HFFc6 (cell line): ENCODE measurements at regions not wholly inside any gene's neighbourhood (a gene's known extent, or its start where the extent isn't known, plus 50 kb on each side); places are given as distances from the start of the nearest gene placed in this dataset.

ENCODE experiments used
- DNase-seq: peaks from one replicate; pipeline ENCODE4 v3.0.0-alpha.2; 2018
- H3K27ac Mint-ChIP-seq: 2 replicates; pipeline ENCODE4 v1.8.0; 2020; ENCODE audit warnings: mild to moderate bottlenecking, mixed read lengths
- H3K27me3 Mint-ChIP-seq: 2 replicates; pipeline ENCODE4 v1.8.0; 2021; ENCODE audit warnings: mild to moderate bottlenecking, moderate library complexity, mixed read lengths; ENCODE audit not compliant: insufficient read depth
- H3K36me3 Mint-ChIP-seq: 2 replicates; pipeline ENCODE4 v1.8.0; 2021; ENCODE audit warnings: low read depth, mixed read lengths
- H3K4me1 Mint-ChIP-seq: 2 replicates; pipeline ENCODE4 v1.8.0; 2020; ENCODE audit warnings: low read depth, mixed read lengths
- H3K4me3 Mint-ChIP-seq: 2 replicates; pipeline ENCODE4 v1.8.0; 2020; ENCODE audit warnings: mild to moderate bottlenecking, moderate library complexity, mixed read lengths
- H3K9me3 Mint-ChIP-seq: 2 replicates; pipeline ENCODE4 v1.8.0; 2020; ENCODE audit warnings: mild to moderate bottlenecking, mixed read lengths
- CTCF ChIP-seq: fragments of 200-600 bp; sonication (generic); IDR thresholded peaks from 2 replicates; pipeline ENCODE4 v1.5.0; 2021; ENCODE audit warnings: antibody characterized with exemption, mild to moderate bottlenecking

GRCh38 chr2:220071696-220072095 is 444.3 kb downstream of the SLC4A3 start:
- Mint-ChIP-seq H3K27me3 (no peaks in the 10 kb centered on the region; the same call in 1 of the 2 replicates), H3K36me3 (no peaks in the 10 kb centered on the region), H3K27ac (no peak overlapping the region; the same call in 1 of the 2 replicates), H3K4me1 (peaks cover 33% of the 10 kb centered on the region), H3K9me3 (no peaks in the 10 kb centered on the region), H3K4me3 (no peak overlapping the region)
- no peak for TF ChIP-seq CTCF
- peak; percentile 9 for DNase-seq

GRCh38 chr2:220072669-220073220 is 445.3 kb downstream of the SLC4A3 start:
- DNase-seq, result no peak
- Mint-ChIP-seq H3K4me3 (no peak overlapping the region), H3K9me3 (no peaks in the 10 kb centered on the region), H3K27me3 (peaks cover 2% of the 10 kb centered on the region; the same call in 1 of the 2 replicates), H3K27ac (no peak overlapping the region), H3K4me1 (peaks cover 41% of the 10 kb centered on the region), H3K36me3 (peaks cover 2% of the 10 kb centered on the region; the same call in 1 of the 2 replicates)
- TF ChIP-seq CTCF, result no peak

- no peak overlapping the region for H3K4me3 Mint-ChIP-seq
These were observed 448.4 kb downstream of the SLC4A3 start for GRCh38 chr2:220075835-220076234.

GRCh38 chr2:220076734-220077133 is 449.3 kb downstream of the SLC4A3 start:
- Mint-ChIP-seq H3K4me1 (peaks cover 41% of the 10 kb centered on the region), H3K9me3 (no peaks in the 10 kb centered on the region), H3K27me3 (peaks cover 4% of the 10 kb centered on the region), H3K27ac (peak overlapping the region; percentile 94), H3K4me3 (peak overlapping the region; percentile 76), H3K36me3 (peaks cover 4% of the 10 kb centered on the region; the same call in 1 of the 2 replicates)
- TF ChIP-seq CTCF, result peak; percentile 74
- DNase-seq, result peak; percentile 83

More at GRCh38 chr2:220075835-220076234, 448.4 kb downstream of the SLC4A3 start:
- no peaks in the 10 kb centered on the region for H3K9me3 Mint-ChIP-seq
- peak overlapping the region; percentile 94 for H3K27ac Mint-ChIP-seq
- TF ChIP-seq CTCF, result no peak
- peaks cover 2% of the 10 kb centered on the region; the same call in 1 of the 2 replicates for H3K27me3 Mint-ChIP-seq
- peaks cover 4% of the 10 kb centered on the region; the same call in 1 of the 2 replicates for H3K36me3 Mint-ChIP-seq
- peaks cover 47% of the 10 kb centered on the region for H3K4me1 Mint-ChIP-seq
- DNase-seq, result no peak

- H3K27ac Mint-ChIP-seq, result peak overlapping the region; percentile 94
- TF ChIP-seq CTCF, result no peak
- H3K36me3 Mint-ChIP-seq, result peaks cover 4% of the 10 kb centered on the region; the same call in 1 of the 2 replicates
- H3K4me1 Mint-ChIP-seq, result peaks cover 38% of the 10 kb centered on the region
- peaks cover 4% of the 10 kb centered on the region for H3K27me3 Mint-ChIP-seq
- H3K4me3 Mint-ChIP-seq, result peak overlapping the region; percentile 76
- DNase-seq, result peak; percentile 60
- H3K9me3 Mint-ChIP-seq, result no peaks in the 10 kb centered on the region
These were observed 450.1 kb downstream of the SLC4A3 start for GRCh38 chr2:220077488-220077887.
